ENCODE measurements at regions not wholly inside any gene's neighbourhood (a gene's known extent, or its start where the extent isn't known, plus 50 kb on each side); places are given as distances from the start of the nearest gene placed in this dataset.

DNA sequence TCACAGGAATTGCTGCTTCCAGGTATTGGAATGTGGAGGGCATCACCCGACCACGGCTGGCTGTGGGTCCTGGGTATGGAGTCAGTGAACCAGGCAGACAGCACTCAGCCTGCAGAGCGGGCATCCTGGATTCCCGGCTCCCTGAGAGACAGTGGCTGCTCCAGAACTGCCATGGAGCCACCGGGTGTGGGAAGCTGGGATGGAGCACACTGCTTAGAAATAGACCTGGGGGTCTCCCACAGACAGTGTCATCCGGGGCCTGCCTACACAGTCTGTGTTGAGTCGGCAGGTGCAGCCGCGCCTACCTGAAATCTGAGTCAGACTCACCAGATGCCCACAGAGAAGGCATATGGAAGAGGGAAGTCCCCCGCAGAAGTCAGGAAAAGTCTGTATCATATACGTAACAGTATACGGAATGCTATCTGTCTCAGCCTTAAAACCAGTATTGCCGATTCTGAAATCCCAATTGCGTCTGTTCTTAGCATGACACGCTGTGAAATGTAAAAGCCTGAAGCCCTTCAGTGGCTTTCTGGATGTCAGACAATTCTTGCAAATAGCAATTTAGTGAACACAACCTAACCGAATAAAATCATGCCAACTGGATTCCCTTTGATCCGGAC lies 509.7 kb upstream of the MYT1L start:
- TF ChIP-seq, protein P1, sequence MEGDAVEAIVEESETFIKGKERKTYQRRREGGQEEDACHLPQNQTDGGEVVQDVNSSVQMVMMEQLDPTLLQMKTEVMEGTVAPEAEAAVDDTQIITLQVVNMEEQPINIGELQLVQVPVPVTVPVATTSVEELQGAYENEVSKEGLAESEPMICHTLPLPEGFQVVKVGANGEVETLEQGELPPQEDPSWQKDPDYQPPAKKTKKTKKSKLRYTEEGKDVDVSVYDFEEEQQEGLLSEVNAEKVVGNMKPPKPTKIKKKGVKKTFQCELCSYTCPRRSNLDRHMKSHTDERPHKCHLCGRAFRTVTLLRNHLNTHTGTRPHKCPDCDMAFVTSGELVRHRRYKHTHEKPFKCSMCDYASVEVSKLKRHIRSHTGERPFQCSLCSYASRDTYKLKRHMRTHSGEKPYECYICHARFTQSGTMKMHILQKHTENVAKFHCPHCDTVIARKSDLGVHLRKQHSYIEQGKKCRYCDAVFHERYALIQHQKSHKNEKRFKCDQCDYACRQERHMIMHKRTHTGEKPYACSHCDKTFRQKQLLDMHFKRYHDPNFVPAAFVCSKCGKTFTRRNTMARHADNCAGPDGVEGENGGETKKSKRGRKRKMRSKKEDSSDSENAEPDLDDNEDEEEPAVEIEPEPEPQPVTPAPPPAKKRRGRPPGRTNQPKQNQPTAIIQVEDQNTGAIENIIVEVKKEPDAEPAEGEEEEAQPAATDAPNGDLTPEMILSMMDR (IDR thresholded peaks at IDR 0.05): no peak
- no peak for DNase-seq
- Histone ChIP-seq H3K4me1 (no peaks in the 10 kb centered on the region), H3K27ac (no peak overlapping the region), H3K9me3 (no peaks in the 10 kb centered on the region), H3K27me3 (no peaks in the 10 kb centered on the region), H3K4me3 (no peak overlapping the region), H3K36me3 (no peaks in the 10 kb centered on the region)
- no peak for ATAC-seq
- intact Hi-C loops (cut with DNase I): no loop called here

DNA sequence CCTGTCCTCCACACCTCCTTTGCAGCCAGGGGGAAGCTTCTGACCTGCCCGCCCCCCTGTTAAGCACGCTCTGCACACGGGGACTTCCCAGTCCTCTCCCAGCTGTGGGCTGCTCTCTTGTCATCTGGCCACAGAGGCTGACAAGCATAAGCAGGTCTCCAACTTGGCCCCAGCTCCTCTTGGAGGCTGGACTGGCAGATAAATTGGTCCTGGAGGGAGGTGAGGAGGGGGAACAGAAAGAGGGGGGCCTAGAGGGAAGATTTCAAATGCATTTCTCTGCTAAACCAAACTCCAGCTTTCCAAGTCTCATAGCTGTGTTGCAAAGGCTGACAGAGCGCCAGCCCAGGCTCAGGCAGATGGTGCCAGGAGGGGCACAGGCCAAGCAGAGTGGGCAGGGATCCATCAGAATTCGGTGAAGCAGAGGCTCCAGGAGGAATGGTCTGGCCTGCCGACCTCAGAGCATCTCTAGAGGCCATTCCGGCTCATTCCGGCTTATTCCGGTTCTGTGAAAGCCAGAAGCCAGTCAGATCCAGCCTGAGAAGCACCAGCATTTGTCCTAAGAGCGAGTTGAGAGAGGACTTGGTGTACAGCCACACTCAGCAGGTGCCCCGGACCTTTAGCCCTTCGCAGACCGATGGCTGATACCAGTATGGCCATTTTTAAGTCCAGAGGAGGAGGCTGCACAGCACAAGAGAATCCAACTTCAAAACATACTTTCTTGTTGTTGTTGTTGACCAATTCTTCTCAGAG lies 508.9 kb upstream of the MYT1L start:
- Histone ChIP-seq H3K4me1 (no peaks in the 10 kb centered on the region), H3K36me3 (no peaks in the 10 kb centered on the region), H3K27ac (no peak overlapping the region), H3K27me3 (no peaks in the 10 kb centered on the region), H3K4me3 (no peak overlapping the region), H3K9me3 (no peaks in the 10 kb centered on the region)
- no peak for ATAC-seq
- TF ChIP-seq, protein P1 (IDR thresholded peaks at IDR 0.05): no peak
- DNase-seq: no peak
- intact Hi-C loops (cut with DNase I): no loop called here

DNA sequence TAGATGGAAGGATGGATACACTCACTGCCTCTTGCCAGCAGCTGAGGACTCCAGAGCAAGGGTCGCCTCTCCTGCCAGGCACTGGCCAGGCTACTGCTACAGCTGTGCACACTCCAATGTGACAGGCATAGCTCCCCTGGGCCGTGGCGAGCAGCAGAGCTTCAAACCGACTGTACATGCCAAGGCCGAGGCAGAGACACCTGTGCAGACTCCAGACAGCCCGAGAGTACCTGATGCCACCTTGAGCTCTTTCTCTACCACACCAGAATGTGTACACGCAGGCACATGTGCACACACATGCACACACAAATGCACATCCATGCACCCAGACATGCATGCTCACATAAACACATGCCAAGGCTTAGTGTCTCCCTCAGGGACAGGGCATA lies 508.3 kb upstream of the MYT1L start:
- Histone ChIP-seq H3K9me3 (no peaks in the 10 kb centered on the region), H3K4me3 (no peak overlapping the region), H3K27ac (no peak overlapping the region), H3K36me3 (no peaks in the 10 kb centered on the region), H3K4me1 (no peaks in the 10 kb centered on the region), H3K27me3 (no peaks in the 10 kb centered on the region)
- ATAC-seq: peak; percentile 5
- DNase-seq: no peak
- intact Hi-C loops (cut with DNase I): no loop called here
- TF ChIP-seq, protein P1 (IDR thresholded peaks at IDR 0.05): no peak

DNA sequence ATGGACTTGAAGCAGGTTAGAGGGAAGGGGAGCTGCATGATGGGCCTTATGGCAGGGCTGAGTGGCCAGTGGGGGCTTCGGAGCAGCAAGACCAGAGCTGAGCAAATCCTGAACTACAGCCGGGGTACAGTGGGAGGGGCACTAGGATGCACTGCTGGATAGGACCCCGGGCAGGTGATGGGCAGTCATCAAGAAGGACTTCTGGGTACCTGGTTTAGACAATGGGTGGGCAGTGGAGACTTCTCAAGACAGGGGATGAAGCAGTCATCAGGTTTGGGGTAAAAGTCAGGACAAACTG lies 507.4 kb upstream of the MYT1L start:
- H3K27ac ChIP-seq: no peak overlapping the region
- DNase-seq: no peak
- ATAC-seq: no peak
- no peaks in the 10 kb centered on the region for H3K36me3 ChIP-seq
- TF ChIP-seq, protein P1 (IDR thresholded peaks at IDR 0.05): no peak
- no peaks in the 10 kb centered on the region for H3K27me3 ChIP-seq
- no peaks in the 10 kb centered on the region for H3K4me1 ChIP-seq
- H3K9me3 ChIP-seq: no peaks in the 10 kb centered on the region
- intact Hi-C loops (cut with DNase I): no loop called here
- H3K4me3 ChIP-seq: no peak overlapping the region

DNA sequence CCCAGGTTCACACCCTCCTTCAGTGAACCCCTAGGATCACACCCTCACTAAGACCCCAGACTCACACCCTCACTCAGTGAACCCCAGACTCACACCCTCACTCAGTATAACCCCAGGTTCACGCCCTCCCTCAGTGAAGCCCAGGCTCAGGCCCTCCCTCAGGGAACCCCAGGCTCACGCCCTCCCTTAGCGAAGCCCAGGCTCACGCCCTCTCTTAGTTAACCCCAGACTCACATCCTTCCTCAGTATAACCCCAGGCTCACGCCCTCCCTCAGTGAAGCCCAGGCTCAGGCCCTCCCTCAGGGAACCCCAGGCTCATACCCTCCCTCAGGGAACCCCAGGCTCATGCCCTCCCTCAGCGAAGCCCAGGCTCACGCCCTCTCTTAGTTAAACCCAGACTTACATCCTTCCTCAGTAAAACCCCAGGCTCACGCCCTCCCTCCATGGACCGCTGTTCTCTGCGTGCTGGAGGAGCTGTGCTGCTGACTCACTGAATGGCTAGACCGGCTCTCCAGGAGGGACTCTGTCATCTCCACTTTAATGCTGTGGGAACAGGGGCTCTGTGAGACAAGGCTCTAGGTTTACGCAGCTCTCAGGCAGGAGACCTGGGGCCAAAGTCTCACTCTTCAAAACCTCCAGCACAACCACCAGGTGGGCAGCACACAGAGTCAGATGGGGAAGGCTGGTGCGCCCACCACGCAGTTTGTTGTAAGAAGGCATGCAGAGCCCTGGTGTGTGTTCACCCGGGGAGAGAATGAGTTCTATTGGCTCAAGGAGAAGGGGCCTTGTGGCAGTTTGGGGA lies 506.9 kb upstream of the MYT1L start:
- Histone ChIP-seq H3K4me3 (no peak overlapping the region), H3K4me1 (no peaks in the 10 kb centered on the region), H3K27me3 (no peaks in the 10 kb centered on the region), H3K36me3 (no peaks in the 10 kb centered on the region), H3K27ac (no peak overlapping the region), H3K9me3 (no peaks in the 10 kb centered on the region)
- peak; percentile 21 for ATAC-seq
- intact Hi-C loops (cut with DNase I): no loop called here
- TF ChIP-seq, protein P1 (IDR thresholded peaks at IDR 0.05): no peak
- DNase-seq: no peak

All from upper lobe of right lung (tissue), 1 donor.